Neutrophil (primary cell): ENCODE measurements at regions not wholly inside any gene's neighbourhood (a gene's known extent, or its start where the extent isn't known, plus 50 kb on each side); places are given as distances from the start of the nearest gene placed in this dataset.

Source experiments
- H3K27ac ChIP-seq: fragments of 200-600 bp; sonication (generic); 2 replicates; pipeline ENCODE4 v1.5.1; 2016; ENCODE audit warnings: mild to moderate bottlenecking, moderate library complexity
- H3K27me3 ChIP-seq: fragments of 200-600 bp; sonication (generic); 2 replicates; pipeline ENCODE4 v1.6.0; 2016; ENCODE audit warnings: mild to moderate bottlenecking
- H3K36me3 ChIP-seq: fragments of 200-600 bp; sonication (generic); 2 replicates; pipeline ENCODE4 v1.5.1; 2017
- H3K4me1 ChIP-seq, 2 experiments: fragments of 200-600 bp in 1 of 2; sonication (generic) in 1 of 2; 1 replicate in 1 of 2; 2 replicates in 1 of 2; pipeline versions ENCODE4 v1.5.1 to v1.6.1; 2013 to 2016; ENCODE audit warnings: low read depth in 1 of 2, low read length in 1 of 2, mild to moderate bottlenecking in 1 of 2, moderate library complexity in 1 of 2; ENCODE audit not compliant: control insufficient read depth in 1 of 2, insufficient read depth in 1 of 2
- H3K4me3 ChIP-seq, 2 experiments: fragments of 200-600 bp in 1 of 2; sonication (generic) in 1 of 2; 1 replicate in 1 of 2; 2 replicates in 1 of 2; pipeline ENCODE4 v1.5.1; 2013 to 2016; ENCODE audit warnings: low read depth in 1 of 2, low read length in 1 of 2, mild to moderate bottlenecking in 1 of 2, moderate library complexity in 1 of 2
- H3K9me3 ChIP-seq: fragments of 200-600 bp; sonication (generic); 2 replicates; pipeline ENCODE4 v1.5.1; 2016
- TF ChIP-seq, protein P1 (sequence below): fragments of 200-600 bp; sonication (generic); IDR thresholded peaks from 2 replicates; pipeline ENCODE4 v1.5.1; 2016; ENCODE audit warnings: antibody characterized with exemption

DNA sequence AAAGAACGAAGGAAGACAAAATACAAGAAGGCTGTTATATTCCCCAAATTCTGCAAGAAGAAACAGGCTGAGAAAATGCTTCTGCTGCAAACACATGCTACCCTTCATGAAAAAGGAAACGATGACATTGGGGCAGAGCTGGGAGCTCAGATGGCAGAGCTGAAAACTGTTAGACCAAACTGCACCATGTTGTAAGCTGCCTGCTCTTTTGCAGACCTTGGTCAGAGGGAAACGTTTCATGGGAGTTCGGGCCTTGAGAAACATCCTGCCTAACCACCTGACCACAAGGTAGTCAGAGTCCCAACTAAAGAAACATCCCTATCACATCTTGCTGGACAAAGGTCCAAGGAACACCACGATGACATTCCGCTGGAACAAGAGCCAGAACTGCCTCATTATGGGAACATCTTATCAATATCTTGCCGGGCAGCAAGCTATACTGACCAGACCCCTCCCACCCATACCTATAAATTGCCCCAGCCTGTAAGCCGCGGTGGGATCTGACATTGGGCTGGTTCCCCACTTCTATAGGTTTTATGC is 110.7 kb upstream of the CTSC start:
- Histone ChIP-seq H3K36me3 (no peaks in the 10 kb centered on the region), H3K4me3 (peak overlapping the region in 1 of 2 experiments; percentile 10), H3K9me3 (no peaks in the 10 kb centered on the region), H3K4me1 (peaks cover 17 to 26% of the 10 kb centered on the region in 2 experiments), H3K27ac (peak overlapping the region; percentile 54), H3K27me3 (no peaks in the 10 kb centered on the region)
- TF ChIP-seq, protein P1, sequence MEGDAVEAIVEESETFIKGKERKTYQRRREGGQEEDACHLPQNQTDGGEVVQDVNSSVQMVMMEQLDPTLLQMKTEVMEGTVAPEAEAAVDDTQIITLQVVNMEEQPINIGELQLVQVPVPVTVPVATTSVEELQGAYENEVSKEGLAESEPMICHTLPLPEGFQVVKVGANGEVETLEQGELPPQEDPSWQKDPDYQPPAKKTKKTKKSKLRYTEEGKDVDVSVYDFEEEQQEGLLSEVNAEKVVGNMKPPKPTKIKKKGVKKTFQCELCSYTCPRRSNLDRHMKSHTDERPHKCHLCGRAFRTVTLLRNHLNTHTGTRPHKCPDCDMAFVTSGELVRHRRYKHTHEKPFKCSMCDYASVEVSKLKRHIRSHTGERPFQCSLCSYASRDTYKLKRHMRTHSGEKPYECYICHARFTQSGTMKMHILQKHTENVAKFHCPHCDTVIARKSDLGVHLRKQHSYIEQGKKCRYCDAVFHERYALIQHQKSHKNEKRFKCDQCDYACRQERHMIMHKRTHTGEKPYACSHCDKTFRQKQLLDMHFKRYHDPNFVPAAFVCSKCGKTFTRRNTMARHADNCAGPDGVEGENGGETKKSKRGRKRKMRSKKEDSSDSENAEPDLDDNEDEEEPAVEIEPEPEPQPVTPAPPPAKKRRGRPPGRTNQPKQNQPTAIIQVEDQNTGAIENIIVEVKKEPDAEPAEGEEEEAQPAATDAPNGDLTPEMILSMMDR: no peak

DNA sequence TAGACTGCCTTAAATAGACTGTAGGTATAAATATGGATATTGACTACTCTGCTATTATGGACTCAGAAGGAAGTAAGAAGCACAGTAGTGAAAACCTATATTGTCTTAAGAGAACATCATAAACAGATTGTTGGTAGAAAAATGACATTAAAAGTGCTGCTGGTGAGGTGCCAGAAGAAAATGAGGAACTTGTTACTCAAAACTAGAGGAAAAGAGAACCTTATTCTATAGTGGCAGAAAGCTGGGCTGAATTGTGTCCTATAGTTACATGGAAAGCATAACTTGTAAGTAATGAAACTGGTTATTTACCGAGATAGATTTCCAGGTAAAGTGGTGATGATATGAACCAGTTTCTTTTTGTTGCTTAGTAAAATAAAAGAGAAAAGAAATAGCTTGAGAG is 109.7 kb upstream of the CTSC start:
- Histone ChIP-seq H3K4me3 (no peak overlapping the region), H3K4me1 (peaks cover 17 to 26% of the 10 kb centered on the region in 2 experiments), H3K27me3 (no peaks in the 10 kb centered on the region), H3K9me3 (no peaks in the 10 kb centered on the region), H3K36me3 (no peaks in the 10 kb centered on the region), H3K27ac (peak overlapping the region; percentile 54)
- TF ChIP-seq, protein P1: no peak

DNA sequence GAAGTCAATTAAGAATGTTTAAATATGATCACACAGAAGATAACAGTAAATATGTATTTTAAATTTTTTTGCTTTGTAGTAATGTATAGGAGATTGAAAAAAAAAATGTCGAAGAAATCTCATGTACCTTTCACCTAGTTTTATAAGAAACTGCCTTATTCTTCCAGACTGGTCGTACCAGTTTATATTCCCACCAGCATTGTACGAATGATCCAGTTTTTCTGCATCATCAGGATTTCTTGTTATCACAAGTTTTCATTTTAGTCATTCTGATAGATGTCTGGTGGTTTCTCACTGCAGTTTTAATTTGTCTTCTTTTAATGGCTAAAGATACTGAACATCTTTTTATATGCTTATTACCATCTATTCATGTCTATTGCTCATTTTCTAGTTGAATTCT is 101.8 kb upstream of the CTSC start:
- Histone ChIP-seq H3K27ac (no peak overlapping the region), H3K27me3 (no peaks in the 10 kb centered on the region), H3K4me3 (no peak overlapping the region), H3K36me3 (no peaks in the 10 kb centered on the region), H3K9me3 (no peaks in the 10 kb centered on the region), H3K4me1 (no peaks in the 10 kb centered on the region)
- TF ChIP-seq, protein P1: no peak

DNA sequence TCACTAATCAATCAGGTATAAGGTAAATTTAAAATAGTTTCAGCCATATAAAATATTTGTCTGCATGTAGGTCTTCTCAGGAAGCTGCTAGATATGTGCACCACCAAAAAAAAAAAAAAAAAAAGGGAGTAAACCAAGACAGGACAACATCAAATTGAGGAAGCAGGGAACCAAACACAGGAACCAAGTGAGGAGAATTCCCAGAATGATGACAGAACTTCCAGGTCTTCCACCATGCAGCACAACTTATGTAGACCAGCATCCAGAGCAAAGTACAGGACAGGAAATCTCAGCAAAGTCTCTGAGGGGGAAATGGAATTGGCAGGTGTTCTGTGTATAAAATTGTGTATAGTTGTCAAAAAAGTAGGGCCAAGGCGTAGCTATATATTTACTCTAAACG is 101.2 kb upstream of the CTSC start:
- H3K27ac ChIP-seq: no peak overlapping the region
- H3K4me3 ChIP-seq: no peak overlapping the region
- H3K36me3 ChIP-seq: no peaks in the 10 kb centered on the region

DNA sequence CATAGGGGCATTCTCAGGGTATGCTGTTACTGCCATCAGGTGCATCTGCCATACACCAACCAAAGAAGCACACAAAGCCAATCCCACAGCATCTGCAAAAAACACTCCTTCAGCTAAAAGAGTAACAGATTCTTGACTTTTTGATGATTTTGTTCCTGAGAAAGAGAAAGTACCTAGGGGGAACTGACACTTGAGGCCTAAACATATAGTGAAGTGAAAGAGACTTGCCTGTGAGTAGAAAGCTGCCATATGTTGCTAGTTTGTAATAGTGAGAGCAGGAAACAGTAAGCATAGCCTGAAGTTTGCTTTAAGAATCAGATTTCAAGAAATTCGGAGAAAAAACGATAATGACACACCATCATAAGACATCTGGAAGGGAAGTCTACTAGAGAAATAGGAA is 97.9 kb upstream of the CTSC start:
- no peaks in the 10 kb centered on the region for H3K4me1 ChIP-seq
- no peak overlapping the region for H3K4me3 ChIP-seq
- no peaks in the 10 kb centered on the region for H3K27me3 ChIP-seq
- H3K36me3 ChIP-seq: no peaks in the 10 kb centered on the region
- TF ChIP-seq, protein P1: no peak
- no peak overlapping the region for H3K27ac ChIP-seq
- no peaks in the 10 kb centered on the region for H3K9me3 ChIP-seq

More for the DNA sequence above, 101.2 kb upstream of the CTSC start:
- TF ChIP-seq, protein P1: no peak
- H3K27me3 ChIP-seq: no peaks in the 10 kb centered on the region
- H3K4me1 ChIP-seq: no peaks in the 10 kb centered on the region
- no peaks in the 10 kb centered on the region for H3K9me3 ChIP-seq
